GM12878 (cell line): ENCODE measurements at regions not wholly inside any gene's neighbourhood (a gene's known extent, or its start where the extent isn't known, plus 50 kb on each side); places are given as distances from the start of the nearest gene placed in this dataset.
"Not testable (repeated sequence)": the region's sequence is repeated elsewhere in the genome, so short reads cannot be mapped to it uniquely, and the experiment has no call there.

Experiments used
- ATAC-seq: fragments of 200-7000 bp; cut with Tn5 transposase; 3 replicates; pipeline ENCODE4 v1.9.1; 2020; ENCODE audit warnings: mild to moderate bottlenecking, moderate library complexity
- BruUV-seq: library from RNA; stranded (reverse); fragments of 400-500 nt; replicated peaks from 2 replicates; lab custom pipeline; 2021; lab: Mats Ljungman, UMichigan
- CTCF ChIA-PET: fragments of 300-600 bp; sonication (Branson Sonifier 250); formaldehyde crosslinking; extraction: SDS; loops from one replicate; lab custom pipeline; 2021; ENCODE audit warnings: inconsistent platforms; lab: Yijun Ruan, JAX
- POLR2A ChIA-PET: fragments of 350-600 bp; formaldehyde crosslinking; extraction: SDS; loops from one replicate; lab custom pipeline; 2021; ENCODE audit warnings: inconsistent platforms; lab: Charles Lee
- RAD21 ChIA-PET: fragments of 300-600 bp; sonication (Branson Sonifier 250); formaldehyde crosslinking; loops from one replicate; lab custom pipeline; 2023; ENCODE audit warnings: antibody characterized with exemption; ENCODE audit not compliant: unreplicated experiment; lab: Charles Lee
- SMC1A ChIA-PET: fragments of 300-600 bp; sonication (Branson Sonifier 250); formaldehyde crosslinking; loops from one replicate; lab custom pipeline; 2023; ENCODE audit not compliant: unreplicated experiment, uncharacterized antibody; lab: Charles Lee
- DNase-seq: peaks from one replicate; pipeline ENCODE4 v3.0.0-alpha.2; 2011; ENCODE audit warnings: low read depth, low spot score
- FAIRE-seq: peaks from 3 replicates; lab custom pipeline; 2011; peaks lifted over from hg19 to GRCh38; lab: Jason Lieb, UNC
- H2AFZ ChIP-seq: 2 replicates; pipeline ENCODE4 v1.6.0; 2011; ENCODE audit warnings: low read depth, low read length, control low read depth; ENCODE audit not compliant: control insufficient read depth
- H3K27ac ChIP-seq: 2 replicates; pipeline ENCODE4 v1.5.1; 2011; ENCODE audit warnings: control low read depth; ENCODE audit not compliant: control insufficient read depth, insufficient read depth
- H3K27me3 ChIP-seq, 2 experiments: replicated peaks in 1 of 2; 2 replicates each; pipeline versions ENCODE4 v1.6.0 to v1.6.1; 2011; ENCODE audit warnings: low read length in 1 of 2; ENCODE audit not compliant: control insufficient read depth in 2 of 2, insufficient read depth in 2 of 2
- H3K36me3 ChIP-seq, 2 experiments: 2 replicates each; pipeline ENCODE4 v1.5.1; 2011; ENCODE audit warnings: low read length in 1 of 2; ENCODE audit not compliant: control insufficient read depth in 2 of 2, insufficient read depth in 2 of 2
- H3K4me1 ChIP-seq: 2 replicates; pipeline ENCODE4 v1.6.1; 2011; ENCODE audit warnings: mild to moderate bottlenecking, low read length, moderate library complexity, mixed read lengths; ENCODE audit not compliant: control insufficient read depth, insufficient read depth
- H3K4me2 ChIP-seq: 2 replicates; pipeline ENCODE4 v1.6.0; 2011; ENCODE audit warnings: control low read depth; ENCODE audit not compliant: control insufficient read depth, insufficient read depth
- H3K4me3 ChIP-seq: fragments of 200-600 bp; sonication (generic); 2 replicates; pipeline ENCODE4 v1.5.1; 2016
- H3K79me2 ChIP-seq: 2 replicates; pipeline ENCODE4 v1.6.0; 2011; ENCODE audit warnings: low read length; ENCODE audit not compliant: control insufficient read depth, insufficient read depth
- H3K9ac ChIP-seq: 2 replicates; pipeline ENCODE4 v1.8.0; 2011; ENCODE audit warnings: low read length, control low read depth, mixed read lengths; ENCODE audit not compliant: control insufficient read depth, insufficient read depth
- H3K9me3 ChIP-seq: replicated peaks from 3 replicates; pipeline ENCODE4 v1.5.1; 2011; ENCODE audit warnings: mild to moderate bottlenecking, low read length; ENCODE audit not compliant: control insufficient read depth, insufficient read depth
- H4K20me1 ChIP-seq: 2 replicates; pipeline ENCODE4 v1.6.0; 2011; ENCODE audit not compliant: control insufficient read depth, insufficient read depth
- CHD2 ChIP-seq: IDR thresholded peaks from 2 replicates; pipeline ENCODE4 v1.6.1; 2011; ENCODE audit warnings: low read depth, low read length, improper control_type of control experiment, borderline replicate concordance
- NFYB ChIP-seq: IDR thresholded peaks from 2 replicates; pipeline ENCODE4 v1.6.1; 2011; ENCODE audit warnings: low read depth, mild to moderate bottlenecking, low read length, improper control_type of control experiment, moderate library complexity; ENCODE audit not compliant: insufficient read depth
- POU2F2 ChIP-seq: IDR thresholded peaks from 3 replicates; pipeline ENCODE4 v1.6.1; 2011; ENCODE audit warnings: low read depth, mild to moderate bottlenecking, low read length, borderline replicate concordance
- RFX5 ChIP-seq: IDR thresholded peaks from 2 replicates; pipeline ENCODE4 v1.6.1; 2011; ENCODE audit warnings: low read depth, low read length, improper control_type of control experiment
- RUNX3 ChIP-seq: IDR thresholded peaks from 2 replicates; pipeline ENCODE4 v1.6.1; 2012; ENCODE audit warnings: low read length, inconsistent platforms
- SIN3A ChIP-seq: IDR thresholded peaks from 2 replicates; pipeline ENCODE4 v1.6.1; 2012; ENCODE audit warnings: low read depth, low read length, improper control_type of control experiment
- SREBF1 ChIP-seq: IDR thresholded peaks from 2 replicates; pipeline ENCODE4 v1.6.1; 2012; ENCODE audit warnings: mild to moderate bottlenecking, low read length
- TCF12 ChIP-seq: IDR thresholded peaks from 2 replicates; pipeline ENCODE4 v1.6.1; 2011; ENCODE audit warnings: low read depth, mild to moderate bottlenecking, low read length
- WGBS: methylation state at CpG from one replicate; pipeline ENCODE4 v1.1.6; 2016; ENCODE audit warnings: low lambda C conversion rate; ENCODE audit not compliant: insufficient replicate concordance, insufficient coverage; ENCODE audit errors: missing lambda C conversion rate; 5-methylcytosine and 5-hydroxymethylcytosine counted together
- in situ Hi-C: fragments of 300-500 bp; cut with MboI; formaldehyde crosslinking; loops from 9 replicates; pipeline ENCODE4 v1.14.3; 2018; ENCODE audit warnings: mixed read lengths
- intact Hi-C: fragments of 100-400 bp; cut with micrococcal nuclease; formaldehyde crosslinking; loops from one replicate; pipeline ENCODE4 v1.14.2; 2022; ENCODE audit not compliant: unreplicated experiment
- TF ChIP-seq, protein P1 (sequence below): IDR thresholded peaks from 2 replicates; pipeline ENCODE4 v1.6.1; 2011; ENCODE audit warnings: mild to moderate bottlenecking, low read depth, low read length, moderate library complexity; ENCODE audit not compliant: insufficient replicate concordance

GRCh38 chr6:134574491-134574890, 256.6 kb upstream of the SGK1 start:
- ChIA-PET POLR2A (no interaction called here), SMC1A (no interaction called here)
- H4K20me1 ChIP-seq, result no peaks in the 10 kb centered on the region

GRCh38 chr6:134569996-134570395, 252.1 kb upstream of the SGK1 start:
- H4K20me1 ChIP-seq, H3K9me3 ChIP-seq, ATAC-seq, POLR2A ChIA-PET, FAIRE-seq, CTCF ChIA-PET, H3K27ac ChIP-seq, H3K9ac ChIP-seq, H3K4me1 ChIP-seq, H3K79me2 ChIP-seq, DNase-seq, H3K27me3 ChIP-seq, H3K4me2 ChIP-seq, BruUV-seq, RAD21 ChIA-PET, H3K4me3 ChIP-seq, H2AFZ ChIP-seq, H3K36me3 ChIP-seq, SMC1A ChIA-PET, in situ Hi-C loops, intact Hi-C loops: not testable (repeated sequence)
- WGBS, result 0% methylated on average over 3 of the region's 3 CpGs

More at GRCh38 chr6:134574491-134574890, 256.6 kb upstream of the SGK1 start:
- Histone ChIP-seq H3K4me2 (no peak overlapping the region), H3K27ac (no peak overlapping the region), H3K4me1 (no peaks in the 10 kb centered on the region), H3K79me2 (no peaks in the 10 kb centered on the region), H3K27me3 (no peaks in the 10 kb centered on the region), H3K9me3 (no peaks in the 10 kb centered on the region), H3K36me3 (no peaks in the 10 kb centered on the region), H3K4me3 (no peak overlapping the region)
- BruUV-seq, result no TSS peak
- ATAC-seq (no peak), FAIRE-seq (no peak)
- RAD21 ChIA-PET, result no interaction called here
- TF ChIP-seq TCF12, result no peak
- no peak for TF ChIP-seq CHD2
- TF ChIP-seq RUNX3, result no peak
- no peak for TF ChIP-seq NFYB
- TF ChIP-seq SREBF1, result no peak
- TF ChIP-seq RFX5, result no peak
- TF ChIP-seq SIN3A, result no peak
- TF ChIP-seq POU2F2, result no peak
- TF ChIP-seq, protein P1, sequence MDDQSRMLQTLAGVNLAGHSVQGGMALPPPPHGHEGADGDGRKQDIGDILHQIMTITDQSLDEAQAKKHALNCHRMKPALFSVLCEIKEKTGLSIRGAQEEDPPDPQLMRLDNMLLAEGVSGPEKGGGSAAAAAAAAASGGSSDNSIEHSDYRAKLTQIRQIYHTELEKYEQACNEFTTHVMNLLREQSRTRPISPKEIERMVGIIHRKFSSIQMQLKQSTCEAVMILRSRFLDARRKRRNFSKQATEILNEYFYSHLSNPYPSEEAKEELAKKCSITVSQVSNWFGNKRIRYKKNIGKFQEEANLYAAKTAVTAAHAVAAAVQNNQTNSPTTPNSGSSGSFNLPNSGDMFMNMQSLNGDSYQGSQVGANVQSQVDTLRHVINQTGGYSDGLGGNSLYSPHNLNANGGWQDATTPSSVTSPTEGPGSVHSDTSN, result no peak
- TF ChIP-seq, all 136 proteins: peak for 0
- CTCF ChIA-PET, result no interaction called here
- DNase-seq, result no peak
- intact Hi-C loops, result no loop called here
- no peak overlapping the region for H2AFZ ChIP-seq
- in situ Hi-C loops, result no loop called here
- no peak overlapping the region for H3K9ac ChIP-seq
- 13% methylated on average over 3 of the region's 5 CpGs for WGBS
